HepG2 (cell line): ENCODE measurements at regions not wholly inside any gene's neighbourhood (a gene's known extent, or its start where the extent isn't known, plus 50 kb on each side); places are given as distances from the start of the nearest gene placed in this dataset.

Experiments used
- ATAC-seq: fragments of 200-7000 bp; cut with Tn5 transposase; 3 replicates; pipeline ENCODE4 v1.9.1; 2020; ENCODE audit warnings: mild to moderate bottlenecking, moderate library complexity
- BruUV-seq: library from RNA; stranded (reverse); fragments of 400-500 nt; replicated peaks from 2 replicates; lab custom pipeline; 2021; lab: Mats Ljungman, UMichigan
- CTCF ChIA-PET: fragments of 300-600 bp; formaldehyde crosslinking; extraction: SDS; loops from one replicate; lab custom pipeline; 2021; ENCODE audit warnings: low total read pairs, inconsistent platforms, low intra/inter-chr PET ratio; lab: Yijun Ruan, JAX
- POLR2A ChIA-PET: fragments of 350-600 bp; sonication (Branson Sonifier 250); formaldehyde crosslinking; loops from one replicate; lab custom pipeline; 2020; ENCODE audit warnings: antibody characterized with exemption, inconsistent platforms; lab: Yijun Ruan, JAX
- DNase-seq: peaks from one replicate; pipeline ENCODE4 v3.0.0-alpha.2; 2015; ENCODE audit warnings: low spot score
- FAIRE-seq: peaks from 3 replicates; lab custom pipeline; 2011; peaks lifted over from hg19 to GRCh38; lab: Jason Lieb, UNC
- H2AFZ ChIP-seq: one replicate; pipeline ENCODE4 v1.6.1; 2011; ENCODE audit warnings: low read length, inconsistent platforms
- H3K27ac ChIP-seq: fragments of 300-600 bp; 3 replicates; pipeline ENCODE4 v1.8.0; 2011; ENCODE audit warnings: mixed run types, mild to moderate bottlenecking, mixed read lengths, low read length, inconsistent platforms; ENCODE audit not compliant: insufficient read depth; ENCODE audit errors: extremely low read length
- H3K27me3 ChIP-seq, 2 experiments: fragments of 200-600 bp in 1 of 2; 2 replicates in 1 of 2; 3 replicates in 1 of 2; pipeline versions ENCODE4 v1.6.0 to v1.8.0; 2011; ENCODE audit warnings: low read length in 2 of 2, mild to moderate bottlenecking in 2 of 2, moderate library complexity in 2 of 2, inconsistent platforms in 1 of 2; ENCODE audit not compliant: insufficient read depth in 2 of 2, control insufficient read depth in 1 of 2
- H3K36me3 ChIP-seq, 2 experiments: fragments of 200-600 bp in 1 of 2; replicated peaks in 1 of 2; 2 replicates in 1 of 2; 3 replicates in 1 of 2; pipeline versions ENCODE4 v1.5.1 to v1.8.0; 2011; ENCODE audit warnings: low read length in 2 of 2, inconsistent platforms in 1 of 2; ENCODE audit not compliant: insufficient read depth in 2 of 2, control insufficient read depth in 1 of 2
- H3K4me1 ChIP-seq: 2 replicates; pipeline ENCODE4 v1.5.1; 2012; ENCODE audit warnings: low read length, inconsistent platforms; ENCODE audit not compliant: insufficient read depth
- H3K4me2 ChIP-seq: 2 replicates; pipeline ENCODE4 v1.6.0; 2011; ENCODE audit warnings: low read depth, low read length, inconsistent platforms
- H3K4me3 ChIP-seq, 3 experiments: fragments of 200-600 bp in 1 of 3; sonication (generic), shearing (Covaris generic) in 1 of 3; replicated peaks in 1 of 3; 2 replicates each; pipeline ENCODE4 v1.5.1; 2011 to 2016; ENCODE audit warnings: low read length in 3 of 3, inconsistent platforms in 2 of 3, low read depth in 2 of 3, mild to moderate bottlenecking in 2 of 3, control low read depth in 1 of 3, mixed read lengths in 1 of 3; ENCODE audit not compliant: insufficient read depth in 1 of 3
- H3K79me2 ChIP-seq: one replicate; pipeline ENCODE4 v1.6.1; 2011; ENCODE audit warnings: low read length, inconsistent platforms; ENCODE audit not compliant: insufficient read depth
- H3K9ac ChIP-seq: 2 replicates; pipeline ENCODE4 v1.6.0; 2011; ENCODE audit warnings: mild to moderate bottlenecking, low read depth, low read length, inconsistent platforms; ENCODE audit not compliant: insufficient read depth
- H3K9me3 ChIP-seq: 2 replicates; pipeline ENCODE4 v1.5.1; 2012; ENCODE audit warnings: mild to moderate bottlenecking, low read length
- H4K20me1 ChIP-seq: 2 replicates; pipeline ENCODE4 v1.6.0; 2011; ENCODE audit warnings: inconsistent platforms, mild to moderate bottlenecking, low read length, moderate library complexity; ENCODE audit not compliant: insufficient read depth
- ATF5 ChIP-seq: sonication (generic); formaldehyde crosslinking; IDR thresholded peaks from 2 replicates; pipeline ENCODE4 v1.4.0; 2020; ENCODE audit warnings: mild to moderate bottlenecking, low read depth, missing genetic modification reagents
- ATRX ChIP-seq: sonication (generic); formaldehyde crosslinking; IDR thresholded peaks from 2 replicates; pipeline ENCODE4 v1.4.0; 2020; ENCODE audit warnings: missing genetic modification reagents, borderline replicate concordance
- DNMT1 ChIP-seq: sonication (generic); formaldehyde crosslinking; IDR thresholded peaks from 2 replicates; pipeline ENCODE4 v1.5.1; 2020; ENCODE audit warnings: mild to moderate bottlenecking, missing genetic modification reagents
- ELF1 ChIP-seq: sonication (generic); formaldehyde crosslinking; IDR thresholded peaks from 2 replicates; pipeline ENCODE4 v1.4.0; 2020; ENCODE audit warnings: missing genetic modification reagents
- KAT7 ChIP-seq: IDR thresholded peaks from 2 replicates; pipeline ENCODE4 v1.6.1; 2018; ENCODE audit warnings: borderline replicate concordance, missing compliant biosample characterization
- ONECUT2 ChIP-seq: sonication (generic); formaldehyde crosslinking; IDR thresholded peaks from 2 replicates; pipeline ENCODE4 v1.4.0; 2020; ENCODE audit warnings: missing genetic modification reagents
- PAX8 ChIP-seq: sonication (generic); formaldehyde crosslinking; IDR thresholded peaks from 2 replicates; pipeline ENCODE4 v1.8.0; 2022; ENCODE audit warnings: mild to moderate bottlenecking, missing genetic modification reagents, borderline replicate concordance
- PRPF4 ChIP-seq: fragments of 200-400 bp; formaldehyde crosslinking; IDR thresholded peaks from 2 replicates; pipeline ENCODE4 v1.6.1; 2016; ENCODE audit warnings: low read length, low read depth; ENCODE audit not compliant: poor library complexity, severe bottlenecking
- TBX2 ChIP-seq: sonication (generic); formaldehyde crosslinking; IDR thresholded peaks from 2 replicates; pipeline ENCODE4 v1.5.0; 2020; ENCODE audit warnings: missing genetic modification reagents, mild to moderate bottlenecking, borderline replicate concordance
- ZFP62 ChIP-seq: sonication (generic); formaldehyde crosslinking; IDR thresholded peaks from 2 replicates; pipeline ENCODE4 v1.4.0; 2020; ENCODE audit warnings: missing genetic modification reagents
- ZNF142 ChIP-seq: sonication (generic); formaldehyde crosslinking; IDR thresholded peaks from 2 replicates; pipeline ENCODE4 v1.4.0; 2020; ENCODE audit warnings: missing genetic modification reagents
- ZNF367 ChIP-seq: sonication (generic); formaldehyde crosslinking; IDR thresholded peaks from 2 replicates; pipeline ENCODE4 v1.4.0; 2020; ENCODE audit warnings: missing genetic modification reagents, borderline replicate concordance
- ZNF547 ChIP-seq: sonication (generic); formaldehyde crosslinking; IDR thresholded peaks from 2 replicates; pipeline ENCODE4 v1.5.1; 2020; ENCODE audit warnings: mild to moderate bottlenecking, missing genetic modification reagents
- ZNF7 ChIP-seq: IDR thresholded peaks from 2 replicates; pipeline ENCODE4 v1.6.1; 2016; ENCODE audit warnings: missing biosample characterization, missing genetic modification reagents
- WGBS: methylation state at CpG from one replicate; pipeline ENCODE4 v1.1.6; 2017; ENCODE audit warnings: low lambda C conversion rate; 5-methylcytosine and 5-hydroxymethylcytosine counted together
- in situ Hi-C: cut with HindIII; loops from 2 replicates; pipeline ENCODE4 v1.10.0; 2017; ENCODE audit warnings: low pct_unique_long_range_greater_than_20kb; ENCODE audit not compliant: extremely low pct_ligation_motif_present
- intact Hi-C: fragments of 100-400 bp; cut with micrococcal nuclease; formaldehyde crosslinking; loops from one replicate; pipeline ENCODE4 v1.10.0; 2022; ENCODE audit not compliant: unreplicated experiment

- no peaks in the 10 kb centered on the region for H3K79me2 ChIP-seq
- TF ChIP-seq ZNF7 (CRISPR knock-in tag) (no peak), TBX2 (CRISPR knock-in tag) (no peak), ZNF547 (CRISPR knock-in tag) (no peak), DNMT1 (no peak), ATRX (CRISPR knock-in tag) (no peak), PAX8 (CRISPR knock-in tag) (no peak), PRPF4 (no peak), KAT7 (CRISPR knock-in tag) (no peak)
- ChIA-PET CTCF (no interaction called here), POLR2A (no interaction called here)
- no peak overlapping the region for H3K9ac ChIP-seq
- H3K27ac ChIP-seq, result no peak overlapping the region
- no peaks in the 10 kb centered on the region for H4K20me1 ChIP-seq
- WGBS, result 19% methylated on average over 1 of the region's 1 CpG
- H3K36me3 ChIP-seq, result no peaks in the 10 kb centered on the region
- H3K4me3 ChIP-seq, result no peak overlapping the region
- intact Hi-C loops, result no loop called here
- H3K9me3 ChIP-seq, result peaks cover 30% of the 10 kb centered on the region
- no peaks in the 10 kb centered on the region for H3K27me3 ChIP-seq
- no peak overlapping the region for H2AFZ ChIP-seq
- DNase-seq (no peak), FAIRE-seq (no peak), ATAC-seq (no peak)
- BruUV-seq, result no TSS peak
- no peaks in the 10 kb centered on the region for H3K4me1 ChIP-seq
- in situ Hi-C loops, result no loop called here
- H3K4me2 ChIP-seq, result no peak overlapping the region
Measured at GRCh38 chr13:85197431-85197830, 601.8 kb downstream of the SLITRK6 start.

GRCh38 chr13:85194482-85194881 lies 604.7 kb downstream of the SLITRK6 start:
- FAIRE-seq (no peak), DNase-seq (no peak), ATAC-seq (no peak)
- no peaks in the 10 kb centered on the region for H3K36me3 ChIP-seq
- no peak overlapping the region for H3K9ac ChIP-seq
- no peaks in the 10 kb centered on the region for H3K79me2 ChIP-seq
- no peaks in the 10 kb centered on the region for H3K27me3 ChIP-seq
- H2AFZ ChIP-seq, result no peak overlapping the region
- no TSS peak for BruUV-seq
- in situ Hi-C loops, result no loop called here
- POLR2A ChIA-PET, result no interaction called here
- H4K20me1 ChIP-seq, result no peaks in the 10 kb centered on the region
- CTCF ChIA-PET, result no interaction called here
- no peak overlapping the region for H3K4me3 ChIP-seq
- intact Hi-C loops, result no loop called here
- H3K9me3 ChIP-seq, result peaks cover 24% of the 10 kb centered on the region
- H3K4me1 ChIP-seq, result no peaks in the 10 kb centered on the region
- no peak overlapping the region for H3K4me2 ChIP-seq
- no peak overlapping the region for H3K27ac ChIP-seq
- TF ChIP-seq ONECUT2 (CRISPR knock-in tag) (no peak), ZNF367 (CRISPR knock-in tag) (no peak), ZFP62 (CRISPR knock-in tag) (no peak), ELF1 (CRISPR knock-in tag) (no peak), ATF5 (CRISPR knock-in tag) (no peak), ZNF142 (CRISPR knock-in tag) (no peak)
